ENCODE measurements at regions not wholly inside any gene's neighbourhood (a gene's known extent, or its start where the extent isn't known, plus 50 kb on each side); places are given as distances from the start of the nearest gene placed in this dataset.
"Not testable (repeated sequence)": the region's sequence is repeated elsewhere in the genome, so short reads cannot be mapped to it uniquely, and the experiment has no call there.

- TF ChIP-seq CTCF (IDR thresholded peaks at IDR 0.05; ENCODE audit: low read depth, low read length) = no peak
- no peak for DNase-seq (ENCODE audit: extremely low read depth, low read depth)
Observed at GRCh38 chr9:88915916-88916315, 75.4 kb upstream of the S1PR3 start.

- no peak for DNase-seq (ENCODE audit: extremely low read depth, low read depth)
- TF ChIP-seq CTCF (IDR thresholded peaks at IDR 0.05; ENCODE audit: low read depth, low read length) = no peak
Observed at GRCh38 chr9:88916894-88917293, 74.4 kb upstream of the S1PR3 start.

GRCh38 chr9:88917375-88917774, 73.9 kb upstream of the S1PR3 start:
- no peak for TF ChIP-seq CTCF (IDR thresholded peaks at IDR 0.05; ENCODE audit: low read depth, low read length)
- no peak for DNase-seq (ENCODE audit: extremely low read depth, low read depth)

GRCh38 chr9:88918537-88918936, 72.7 kb upstream of the S1PR3 start:
- DNase-seq (ENCODE audit: extremely low read depth, low read depth) = not testable (repeated sequence)

- no peak for TF ChIP-seq CTCF (IDR thresholded peaks at IDR 0.05; ENCODE audit: low read depth, low read length)
- no peak for DNase-seq (ENCODE audit: extremely low read depth, low read depth)
Observed at GRCh38 chr9:88920645-88921044, 70.6 kb upstream of the S1PR3 start.

- TF ChIP-seq CTCF (IDR thresholded peaks at IDR 0.05; ENCODE audit: low read depth, low read length) = no peak
- DNase-seq (ENCODE audit: extremely low read depth, low read depth) = no peak
Observed at GRCh38 chr9:88922091-88922490, 69.2 kb upstream of the S1PR3 start.

- no peak for TF ChIP-seq CTCF (IDR thresholded peaks at IDR 0.05; ENCODE audit: low read depth, low read length)
- DNase-seq (ENCODE audit: extremely low read depth, low read depth) = no peak
Observed at GRCh38 chr9:88923092-88923491, 68.2 kb upstream of the S1PR3 start.

GRCh38 chr9:88923653-88924288, 67.5 kb upstream of the S1PR3 start:
- no peak for DNase-seq (ENCODE audit: extremely low read depth, low read depth)
- TF ChIP-seq CTCF (IDR thresholded peaks at IDR 0.05; ENCODE audit: low read depth, low read length) = no peak
